NCI-H524 (cell line): ENCODE measurements at regions not wholly inside any gene's neighbourhood (a gene's known extent, or its start where the extent isn't known, plus 50 kb on each side); places are given as distances from the start of the nearest gene placed in this dataset.
"Not testable (repeated sequence)": the region's sequence is repeated elsewhere in the genome, so short reads cannot be mapped to it uniquely, and the experiment has no call there.

ENCODE experiments used
- DNase-seq, 2 experiments: peaks; one replicate each; lab custom pipeline; 2025; lab: John Stamatoyannopoulos, UW

GRCh38 chr3:95752199-95752598 lies 1062.2 kb upstream of the EPHA6 start:
- DNase-seq = no peak

DNA sequence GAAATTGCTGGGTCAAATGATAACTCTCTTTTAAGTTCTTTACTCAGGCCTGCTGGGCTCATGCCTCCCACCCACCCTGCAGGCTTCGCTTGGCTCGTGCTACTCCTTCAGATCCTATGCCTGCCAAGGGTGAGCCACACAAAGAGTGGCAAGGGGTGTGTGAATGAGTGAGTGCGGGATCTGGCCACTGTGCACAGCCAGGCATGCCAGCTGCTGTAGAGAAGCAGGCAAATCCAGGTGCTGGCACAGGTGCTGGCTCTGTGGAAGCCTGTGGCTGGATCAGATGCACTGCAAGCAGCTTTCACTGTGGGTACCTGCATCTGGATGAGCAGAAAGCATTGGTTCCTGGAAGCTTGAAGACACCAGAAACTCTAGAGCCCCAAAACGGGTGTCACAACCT lies 1055.7 kb upstream of the EPHA6 start:
- DNase-seq = no peak

DNA sequence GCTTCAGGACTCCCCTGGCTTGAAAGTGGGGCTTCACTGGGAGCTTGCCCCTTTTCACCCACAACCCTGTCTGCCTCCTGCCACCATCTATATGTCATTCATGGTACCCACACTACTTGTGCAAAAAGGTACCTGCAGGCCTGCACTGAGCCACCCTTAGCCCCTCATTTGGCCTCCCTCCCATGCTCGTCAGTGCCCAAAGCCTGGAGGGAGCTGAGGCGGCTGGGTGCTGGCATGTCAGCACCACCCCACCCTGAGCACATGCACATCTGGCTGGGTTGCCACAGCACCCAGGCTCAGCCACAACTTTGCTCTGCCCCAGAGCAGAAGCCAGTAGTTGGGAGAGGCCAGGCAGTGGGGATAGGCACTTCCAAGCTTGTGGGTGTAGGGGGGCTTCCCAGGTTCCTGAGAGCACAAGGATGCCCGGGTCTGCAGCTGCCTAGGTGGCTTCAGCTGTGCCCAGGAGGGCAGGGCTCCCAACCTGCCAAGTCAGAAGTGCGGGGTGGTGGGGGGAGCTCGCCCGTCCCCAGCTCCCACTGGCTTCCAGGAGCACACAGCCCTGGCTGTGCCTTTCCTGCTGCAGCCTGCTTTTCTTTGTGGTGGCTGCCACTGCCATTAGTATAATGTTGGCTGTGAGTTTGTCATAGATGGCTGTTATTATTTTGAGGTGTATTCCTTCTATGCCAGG lies 1054.6 kb upstream of the EPHA6 start:
- DNase-seq = no peak

DNA sequence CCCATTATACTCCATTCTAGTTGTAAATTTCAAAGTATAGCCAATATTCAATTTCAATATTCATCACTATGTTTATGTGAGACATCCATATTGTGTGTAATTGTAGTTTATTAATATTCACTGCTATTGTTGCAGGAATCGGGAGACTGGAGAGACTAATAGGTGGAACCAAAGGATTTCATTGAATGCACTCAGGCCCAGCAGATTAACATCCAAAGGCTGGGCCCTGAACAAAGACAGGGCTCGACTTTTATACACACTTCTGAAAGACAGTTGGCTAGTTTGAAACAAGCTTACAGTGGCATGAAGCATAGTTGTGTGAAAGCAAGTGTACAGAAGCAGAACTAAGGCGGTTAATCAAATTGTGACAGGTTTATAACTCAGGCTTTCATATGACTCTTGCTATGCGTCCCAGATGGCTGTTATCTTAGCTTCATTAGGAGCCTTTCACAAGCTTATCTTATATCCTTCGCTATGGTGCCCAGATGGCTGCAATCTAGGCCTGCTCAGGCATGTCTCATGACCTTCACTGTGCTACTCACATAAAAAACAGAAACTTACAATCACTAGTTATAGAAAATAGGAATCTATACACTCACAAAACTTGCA lies 1038.8 kb upstream of the EPHA6 start:
- DNase-seq = peak; percentile 5 to 34

DNA sequence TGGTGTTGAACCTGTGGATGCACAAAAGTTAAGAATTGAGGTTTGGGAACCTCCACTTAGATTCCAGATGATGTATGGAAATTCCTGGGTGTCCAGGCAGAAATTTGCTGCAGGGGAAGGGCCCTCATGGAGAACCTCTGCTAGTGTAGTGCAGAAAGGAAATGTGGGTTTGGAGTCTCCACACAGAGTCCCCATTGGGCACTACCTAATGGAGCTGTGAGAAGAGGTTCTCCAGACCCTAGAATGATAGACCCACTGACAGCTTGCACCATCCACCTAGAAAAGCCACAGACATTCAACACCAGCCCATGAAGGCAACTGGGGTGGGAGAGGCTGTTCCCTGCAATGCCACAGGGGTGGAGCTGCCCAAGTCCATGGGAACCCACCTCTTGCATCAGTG lies 1032.8 kb upstream of the EPHA6 start:
- no peak for DNase-seq

DNA sequence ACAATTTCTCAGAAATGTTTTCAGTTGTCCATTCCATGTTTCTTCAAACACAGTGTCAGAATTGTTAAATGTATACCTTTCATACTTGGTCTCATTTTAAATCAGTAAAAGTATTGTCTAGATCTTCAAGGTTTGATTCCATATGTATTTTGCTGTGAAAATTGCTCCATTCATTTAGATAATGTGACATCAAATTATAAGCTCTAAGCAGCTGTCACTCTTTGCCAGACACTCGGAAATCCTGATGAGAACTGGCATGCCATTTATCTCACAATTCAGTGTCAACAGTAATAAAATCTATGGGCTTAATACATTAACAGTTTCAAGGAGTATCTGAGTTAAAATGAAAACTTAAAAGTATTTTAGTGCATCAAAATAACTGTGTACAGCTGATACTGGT lies 1025.3 kb upstream of the EPHA6 start:
- DNase-seq = peak in 1 of 2 experiments; percentile 11

- DNase-seq = no peak
Measured at GRCh38 chr3:95797081-95797480, 1017.3 kb upstream of the EPHA6 start.

DNA sequence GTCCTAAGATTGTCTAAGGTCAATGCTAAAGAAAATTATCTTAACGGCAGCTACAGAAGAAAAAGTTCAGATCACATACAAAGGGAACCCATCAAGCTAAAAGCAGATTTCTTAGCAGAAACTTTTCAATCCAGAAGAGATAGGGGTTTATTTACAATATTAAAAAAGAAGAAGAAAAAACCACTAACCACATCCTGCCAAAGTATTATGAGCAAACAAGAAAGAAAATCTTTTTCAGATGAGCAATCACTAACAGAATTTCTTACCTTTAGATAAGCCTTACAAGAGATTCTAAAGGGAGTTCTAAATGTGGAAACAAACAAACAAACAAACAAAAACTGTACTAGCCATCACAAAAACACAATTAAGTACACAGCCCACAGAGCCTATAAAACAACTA lies 1015.8 kb upstream of the EPHA6 start:
- no peak for DNase-seq

DNA sequence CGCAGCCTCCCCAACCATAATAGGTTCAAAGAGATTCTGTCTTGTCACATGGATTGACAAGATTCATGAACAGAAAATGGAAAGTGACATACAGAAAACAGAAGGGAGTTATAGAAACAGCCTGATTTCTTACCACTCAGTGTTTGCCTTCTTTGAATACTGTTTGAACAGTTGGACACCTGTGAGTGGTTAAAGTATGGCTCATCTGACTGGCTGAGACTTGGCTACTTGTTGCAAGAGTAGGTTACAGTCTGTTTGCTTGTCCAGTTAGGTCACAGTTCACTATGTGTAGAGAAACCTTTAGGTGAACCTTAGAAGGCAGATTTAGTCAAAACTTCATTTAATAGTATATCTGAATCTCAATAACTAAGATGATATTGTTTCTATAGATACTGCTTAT lies 1003.9 kb upstream of the EPHA6 start:
- no peak for DNase-seq

DNA sequence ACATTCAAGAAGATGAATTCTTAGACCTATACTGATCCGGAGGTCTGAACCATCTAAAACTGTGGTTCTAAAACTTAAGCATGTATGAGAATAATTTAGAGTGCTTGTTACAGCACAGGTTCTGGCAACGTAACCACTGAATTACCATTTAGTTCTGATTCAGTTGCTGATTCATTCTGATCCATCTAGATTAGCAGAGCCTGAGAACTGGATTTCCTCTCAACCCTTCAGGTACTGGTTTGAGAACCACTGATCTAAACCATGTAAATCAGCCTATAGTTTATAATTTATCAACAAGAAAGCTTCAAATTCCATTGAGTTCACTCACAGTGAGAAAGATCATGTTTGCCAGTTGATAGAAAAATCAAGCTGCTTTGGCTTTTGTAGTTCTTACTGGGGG lies 1001.1 kb upstream of the EPHA6 start:
- no peak for DNase-seq

DNA sequence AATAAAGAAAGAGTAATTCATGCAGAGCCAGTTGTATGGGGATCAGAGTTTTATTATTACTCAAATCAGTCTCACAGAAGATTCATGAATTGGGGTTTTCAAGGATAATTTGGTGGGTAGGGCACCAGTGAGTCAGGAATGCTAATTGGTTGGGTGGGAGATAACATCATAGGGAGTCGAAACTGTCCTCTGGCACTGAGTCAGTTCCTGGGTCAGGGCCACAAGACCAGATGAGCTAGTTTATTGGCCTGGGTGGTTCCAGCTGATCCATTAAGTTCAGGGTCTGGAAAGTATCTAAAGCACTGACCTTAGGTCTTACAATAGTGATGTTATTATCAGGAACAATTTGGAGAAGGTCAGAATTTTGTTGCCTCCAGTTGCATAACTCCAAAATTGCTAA lies 998.6 kb upstream of the EPHA6 start:
- DNase-seq = no peak

- DNase-seq = peak in 1 of 2 experiments; percentile 2
Measured at GRCh38 chr3:95826419-95826818, 988.0 kb upstream of the EPHA6 start.

DNA sequence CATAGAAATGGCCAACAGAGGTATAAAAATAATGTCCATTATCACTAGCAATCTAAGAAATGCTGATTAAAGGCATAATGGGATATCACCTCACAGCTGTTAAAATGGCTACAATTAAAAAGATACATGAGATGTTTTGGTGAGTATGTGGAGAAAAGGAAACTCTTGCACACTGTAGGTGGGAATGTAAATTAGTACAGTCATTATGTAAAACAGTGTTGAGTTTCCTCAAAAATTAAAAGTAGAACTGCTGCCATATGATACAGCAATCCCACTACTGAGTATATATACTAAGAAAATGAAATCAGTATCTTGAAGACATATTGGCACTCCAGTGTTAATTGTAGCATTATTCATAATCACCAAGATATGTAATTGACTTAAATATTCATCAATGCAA lies 982.2 kb upstream of the EPHA6 start:
- no peak for DNase-seq

DNA sequence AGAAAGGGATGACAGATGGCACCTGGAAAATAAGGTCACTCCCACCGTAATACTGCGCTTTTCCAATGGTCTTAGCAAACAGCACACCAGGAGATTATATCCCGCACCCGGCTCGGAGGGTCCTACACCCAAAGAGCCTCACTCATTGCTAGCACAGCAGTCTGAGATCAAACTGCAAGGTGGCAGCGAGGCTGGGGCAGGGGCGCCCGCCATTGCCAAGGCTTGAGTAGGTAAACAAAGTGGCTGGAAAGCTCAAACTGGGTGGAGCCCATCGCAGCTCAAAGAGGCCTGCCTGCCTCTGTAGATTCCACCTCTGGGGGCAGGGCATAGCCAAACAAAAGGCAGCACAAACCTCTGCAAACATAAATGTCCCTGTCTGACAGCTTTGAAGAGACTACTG lies 953.8 kb upstream of the EPHA6 start:
- DNase-seq = not testable (repeated sequence)

GRCh38 chr3:95883801-95884200 lies 930.6 kb upstream of the EPHA6 start:
- no peak for DNase-seq

DNA sequence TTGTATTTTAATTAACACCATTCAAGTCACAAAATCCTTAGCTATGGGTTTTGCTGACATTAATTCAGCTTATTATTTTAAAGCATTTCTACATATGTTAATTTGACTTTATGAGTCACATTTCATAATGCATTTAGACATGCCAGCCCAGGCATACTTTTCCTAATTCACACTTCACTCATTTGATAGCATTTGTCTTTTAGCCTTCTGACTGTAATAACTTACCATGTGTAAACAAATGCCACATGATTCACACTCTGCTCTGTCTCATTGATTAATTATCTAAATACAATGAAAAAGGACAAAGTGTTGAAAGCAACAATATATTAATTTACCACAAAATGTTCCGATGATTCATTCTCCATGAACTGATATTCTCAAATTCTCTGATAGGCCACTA lies 927.8 kb upstream of the EPHA6 start:
- DNase-seq = no peak

GRCh38 chr3:95887114-95887513 lies 927.3 kb upstream of the EPHA6 start:
- DNase-seq = no peak

GRCh38 chr3:95894820-95895219 lies 919.6 kb upstream of the EPHA6 start:
- DNase-seq = no peak

DNA sequence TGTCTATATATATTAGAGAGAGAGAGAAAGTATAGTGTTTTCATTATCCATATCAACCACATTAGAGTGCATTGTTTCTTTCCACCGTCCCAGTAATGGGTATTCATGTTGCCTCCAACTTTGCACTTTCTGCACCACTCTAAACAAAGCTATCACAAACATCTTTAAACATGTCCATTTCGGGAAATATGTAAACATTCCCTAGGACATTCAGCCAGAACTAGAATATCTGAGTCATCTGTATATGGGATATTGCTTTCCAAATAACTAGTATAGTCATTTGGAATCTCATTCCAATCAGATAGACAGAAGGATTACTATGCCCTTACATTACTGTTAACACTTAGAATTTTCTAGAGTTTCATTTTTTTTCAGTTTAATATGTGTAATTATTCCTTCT lies 914.9 kb upstream of the EPHA6 start:
- no peak for DNase-seq

DNA sequence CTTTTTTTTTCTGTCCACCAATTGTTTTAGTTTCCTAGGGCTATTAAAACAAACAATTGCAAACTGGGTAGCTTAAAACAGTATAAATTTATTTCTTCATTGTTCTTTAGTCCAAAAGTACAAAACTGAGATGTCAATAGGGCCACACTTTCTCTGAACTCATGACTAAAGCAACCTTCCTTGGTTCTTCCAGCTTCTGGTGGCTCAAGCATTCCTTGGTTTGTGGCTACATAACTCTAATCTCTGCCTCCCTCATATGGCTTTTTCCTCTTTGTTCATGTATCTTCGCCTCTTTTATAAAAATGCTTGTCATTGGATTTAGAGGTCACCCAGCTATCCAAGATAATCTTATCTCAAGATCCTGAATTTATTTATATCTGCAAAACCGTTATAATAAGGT lies 914.5 kb upstream of the EPHA6 start:
- DNase-seq = no peak

DNA sequence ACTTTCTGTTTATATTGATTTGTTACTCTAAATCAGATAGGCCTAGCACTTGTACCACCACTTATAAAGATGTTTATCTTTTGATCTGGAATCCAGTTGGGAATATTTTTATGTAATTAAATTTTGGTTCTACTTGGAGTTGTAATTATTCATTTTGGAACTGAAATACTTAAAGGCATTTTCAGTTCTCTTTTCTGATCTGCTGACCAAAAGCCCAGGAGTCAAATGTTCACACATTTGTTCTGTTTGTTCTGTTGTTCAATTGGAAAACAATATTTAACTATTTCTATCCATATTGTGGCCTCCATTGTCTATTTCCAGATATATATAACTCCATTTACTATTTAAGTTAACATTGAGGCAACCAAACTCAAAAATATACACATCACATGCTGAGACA lies 912.4 kb upstream of the EPHA6 start:
- DNase-seq = no peak

GRCh38 chr3:95905182-95905581 lies 909.2 kb upstream of the EPHA6 start:
- DNase-seq = no peak

GRCh38 chr3:95911767-95912166 lies 902.6 kb upstream of the EPHA6 start:
- no peak for DNase-seq
